Liver (tissue), 8 donors: ENCODE measurements at regions not wholly inside any gene's neighbourhood (a gene's known extent, or its start where the extent isn't known, plus 50 kb on each side); places are given as distances from the start of the nearest gene placed in this dataset.

Experiments
- DNase-seq: peaks from one replicate; pipeline ENCODE4 v3.0.0-alpha.2; 2017; ENCODE audit warnings: low spot score
- H3K27ac ChIP-seq, 2 donors: one replicate each; pipeline ENCODE4 v1.7.0; 2013; ENCODE audit warnings: inconsistent platforms in 2 of 2, low read length in 2 of 2, control low read depth in 1 of 2, low read depth in 1 of 2, mild to moderate bottlenecking in 1 of 2
- H3K27me3 ChIP-seq, 4 donors: one replicate each; pipeline versions ENCODE4 v1.6.1 to v1.7.0; 2013; ENCODE audit warnings: low read length in 3 of 4, inconsistent platforms in 1 of 4, mild to moderate bottlenecking in 1 of 4, moderate library complexity in 1 of 4; ENCODE audit not compliant: control insufficient read depth in 4 of 4, insufficient read depth in 4 of 4
- H3K36me3 ChIP-seq, 4 donors: one replicate each; pipeline versions ENCODE4 v1.6.1 to v1.7.0; 2013; ENCODE audit warnings: low read length in 3 of 4, mild to moderate bottlenecking in 3 of 4, low read depth in 1 of 4, moderate library complexity in 1 of 4; ENCODE audit not compliant: control insufficient read depth in 4 of 4, insufficient read depth in 3 of 4
- H3K4me1 ChIP-seq, 4 donors: one replicate each; pipeline versions ENCODE4 v1.6.1 to v1.7.0; 2013; ENCODE audit warnings: low read length in 3 of 4, mild to moderate bottlenecking in 3 of 4, moderate library complexity in 1 of 4; ENCODE audit not compliant: control insufficient read depth in 4 of 4, insufficient read depth in 4 of 4
- H3K4me3 ChIP-seq, 3 donors: one replicate each; pipeline versions ENCODE4 v1.6.1 to v1.7.0; 2013; ENCODE audit warnings: low read length in 3 of 3, control low read depth in 1 of 3, low read depth in 1 of 3, mild to moderate bottlenecking in 1 of 3
- H3K9ac ChIP-seq, 2 donors: one replicate each; pipeline ENCODE4 v1.7.0; 2013; ENCODE audit warnings: low read length in 2 of 2, mild to moderate bottlenecking in 2 of 2, moderate library complexity in 2 of 2, control low read depth in 1 of 2, low read depth in 1 of 2
- H3K9me3 ChIP-seq, 4 donors: one replicate each; pipeline versions ENCODE4 v1.6.1 to v1.7.0; 2013; ENCODE audit warnings: low read length in 3 of 4; ENCODE audit not compliant: control insufficient read depth in 4 of 4
- EGR1 ChIP-seq, 2 donors: IDR thresholded peaks; 2 replicates each; pipeline ENCODE4 v1.6.1; 2016 to 2018; ENCODE audit warnings: antibody characterized with exemption in 2 of 2, low read depth in 2 of 2
- FOXA1 ChIP-seq: IDR thresholded peaks from 2 replicates; pipeline ENCODE4 v1.6.1; 2016; ENCODE audit warnings: antibody characterized with exemption
- FOXA2 ChIP-seq: IDR thresholded peaks from 2 replicates; pipeline ENCODE4 v1.6.1; 2016; ENCODE audit warnings: antibody characterized with exemption
- GABPA ChIP-seq, 2 donors: IDR thresholded peaks in 1 of 2; conservative IDR thresholded peaks in 1 of 2; 2 replicates each; pipeline ENCODE4 v1.6.1; 2016; ENCODE audit warnings: antibody characterized with exemption in 2 of 2, mild to moderate bottlenecking in 1 of 2, moderate library complexity in 1 of 2
- HNF4A ChIP-seq, 2 donors: conservative IDR thresholded peaks; 2 replicates each; pipeline ENCODE4 v1.6.1; 2016; ENCODE audit warnings: antibody characterized with exemption in 2 of 2, mild to moderate bottlenecking in 2 of 2
- HNF4G ChIP-seq: IDR thresholded peaks from 2 replicates; pipeline ENCODE4 v1.6.1; 2016; ENCODE audit warnings: antibody characterized with exemption
- JUND ChIP-seq, 2 donors: IDR thresholded peaks; 2 replicates each; pipeline ENCODE4 v1.6.1; 2016; ENCODE audit warnings: antibody characterized with exemption in 2 of 2
- NR2F2 ChIP-seq: IDR thresholded peaks from 2 replicates; pipeline ENCODE4 v1.6.1; 2016; ENCODE audit warnings: antibody characterized with exemption
- RAD21 ChIP-seq, 2 donors: IDR thresholded peaks; 2 replicates each; pipeline ENCODE4 v1.6.1; 2016; ENCODE audit warnings: antibody characterized with exemption in 2 of 2, mild to moderate bottlenecking in 2 of 2
- RXRA ChIP-seq, 2 donors: IDR thresholded peaks; 2 replicates each; pipeline ENCODE4 v1.6.1; 2017 to 2018; ENCODE audit warnings: antibody characterized with exemption in 2 of 2, mild to moderate bottlenecking in 1 of 2
- SP1 ChIP-seq: IDR thresholded peaks from 2 replicates; pipeline ENCODE4 v1.6.1; 2018; ENCODE audit warnings: antibody characterized with exemption, mild to moderate bottlenecking
- TAF1 ChIP-seq: conservative IDR thresholded peaks from 2 replicates; pipeline ENCODE4 v1.6.1; 2016; ENCODE audit warnings: antibody characterized with exemption, mild to moderate bottlenecking
- YY1 ChIP-seq: IDR thresholded peaks from 2 replicates; pipeline ENCODE4 v1.6.1; 2016; ENCODE audit warnings: antibody characterized with exemption, mild to moderate bottlenecking
- WGBS: extraction: QIAGEN DNeasy Blood & Tissue Kit; methylation state at CpG from one replicate; pipeline ENCODE4 v1.1.7; 2013; 5-methylcytosine and 5-hydroxymethylcytosine counted together
- TF ChIP-seq, protein P1 (sequence below): IDR thresholded peaks from 2 replicates; pipeline ENCODE4 v1.6.1; 2016; ENCODE audit warnings: antibody characterized with exemption
- TF ChIP-seq, protein P2 (sequence below): IDR thresholded peaks from 2 replicates; pipeline ENCODE4 v1.6.1; 2016; ENCODE audit warnings: antibody characterized with exemption
- TF ChIP-seq, protein P3 (sequence below): IDR thresholded peaks from 2 replicates; pipeline ENCODE4 v1.6.1; 2016; ENCODE audit warnings: antibody characterized with exemption
- TF ChIP-seq, protein P4 (sequence below): IDR thresholded peaks from 2 replicates; pipeline ENCODE4 v1.6.1; 2016; ENCODE audit warnings: antibody characterized with exemption, mild to moderate bottlenecking
- TF ChIP-seq, protein P5 (sequence below): fragments of 150-350 bp; IDR thresholded peaks from 2 replicates; pipeline ENCODE4 v1.5.1; 2017; ENCODE audit warnings: improper control_type of control experiment, low read depth, low read length; ENCODE audit not compliant: missing input control
- donor health status: healthy.
- donor health status: healthy.
- donor health status: healthy.
- donor health status: healthy.
- donor health status: healthy.

DNA sequence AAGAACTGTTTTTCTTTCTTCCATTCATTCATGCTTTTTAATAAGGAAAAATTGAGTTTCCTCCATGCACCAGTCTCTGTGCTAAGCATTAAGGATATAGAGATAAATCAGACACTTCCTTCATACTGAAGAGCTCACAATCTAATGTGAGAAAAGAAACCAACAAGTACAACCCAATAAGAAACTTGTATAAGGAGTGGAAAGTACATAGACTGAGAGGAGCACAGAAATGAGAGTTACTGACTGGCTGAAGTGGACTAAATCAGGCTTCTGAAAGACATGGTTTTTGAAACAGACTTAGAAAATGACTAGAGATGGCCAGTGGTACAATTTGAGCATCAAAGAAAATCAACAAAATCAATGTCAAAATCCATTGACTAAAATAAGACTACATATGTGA lies 524.4 kb downstream of the PLPP3 start:
- no peak for TF ChIP-seq SP1
- no peak for TF ChIP-seq RXRA (IDR thresholded peaks at IDR 0.05)
- TF ChIP-seq FOXA2, result no peak
- TF ChIP-seq, protein P1, sequence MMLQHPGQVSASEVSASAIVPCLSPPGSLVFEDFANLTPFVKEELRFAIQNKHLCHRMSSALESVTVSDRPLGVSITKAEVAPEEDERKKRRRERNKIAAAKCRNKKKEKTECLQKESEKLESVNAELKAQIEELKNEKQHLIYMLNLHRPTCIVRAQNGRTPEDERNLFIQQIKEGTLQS, result no peak
- TF ChIP-seq YY1, result no peak
- TF ChIP-seq RAD21 (IDR thresholded peaks at IDR 0.05), result no peak
- TF ChIP-seq HNF4A (conservative IDR thresholded peaks at IDR 0.05), result no peak
- TF ChIP-seq, protein P2, sequence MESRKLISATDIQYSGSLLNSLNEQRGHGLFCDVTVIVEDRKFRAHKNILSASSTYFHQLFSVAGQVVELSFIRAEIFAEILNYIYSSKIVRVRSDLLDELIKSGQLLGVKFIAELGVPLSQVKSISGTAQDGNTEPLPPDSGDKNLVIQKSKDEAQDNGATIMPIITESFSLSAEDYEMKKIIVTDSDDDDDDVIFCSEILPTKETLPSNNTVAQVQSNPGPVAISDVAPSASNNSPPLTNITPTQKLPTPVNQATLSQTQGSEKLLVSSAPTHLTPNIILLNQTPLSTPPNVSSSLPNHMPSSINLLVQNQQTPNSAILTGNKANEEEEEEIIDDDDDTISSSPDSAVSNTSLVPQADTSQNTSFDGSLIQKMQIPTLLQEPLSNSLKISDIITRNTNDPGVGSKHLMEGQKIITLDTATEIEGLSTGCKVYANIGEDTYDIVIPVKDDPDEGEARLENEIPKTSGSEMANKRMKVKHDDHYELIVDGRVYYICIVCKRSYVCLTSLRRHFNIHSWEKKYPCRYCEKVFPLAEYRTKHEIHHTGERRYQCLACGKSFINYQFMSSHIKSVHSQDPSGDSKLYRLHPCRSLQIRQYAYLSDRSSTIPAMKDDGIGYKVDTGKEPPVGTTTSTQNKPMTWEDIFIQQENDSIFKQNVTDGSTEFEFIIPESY, result no peak
- no peak for TF ChIP-seq HNF4G
- no peak for TF ChIP-seq NR2F2
- TF ChIP-seq, protein P3, sequence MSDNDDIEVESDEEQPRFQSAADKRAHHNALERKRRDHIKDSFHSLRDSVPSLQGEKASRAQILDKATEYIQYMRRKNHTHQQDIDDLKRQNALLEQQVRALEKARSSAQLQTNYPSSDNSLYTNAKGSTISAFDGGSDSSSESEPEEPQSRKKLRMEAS, result no peak
- TF ChIP-seq TAF1, result no peak
- TF ChIP-seq GABPA (IDR thresholded peaks at IDR 0.05 in 1 of 2, conservative IDR thresholded peaks at IDR 0.05 in 1 of 2), result no peak
- TF ChIP-seq, protein P4, sequence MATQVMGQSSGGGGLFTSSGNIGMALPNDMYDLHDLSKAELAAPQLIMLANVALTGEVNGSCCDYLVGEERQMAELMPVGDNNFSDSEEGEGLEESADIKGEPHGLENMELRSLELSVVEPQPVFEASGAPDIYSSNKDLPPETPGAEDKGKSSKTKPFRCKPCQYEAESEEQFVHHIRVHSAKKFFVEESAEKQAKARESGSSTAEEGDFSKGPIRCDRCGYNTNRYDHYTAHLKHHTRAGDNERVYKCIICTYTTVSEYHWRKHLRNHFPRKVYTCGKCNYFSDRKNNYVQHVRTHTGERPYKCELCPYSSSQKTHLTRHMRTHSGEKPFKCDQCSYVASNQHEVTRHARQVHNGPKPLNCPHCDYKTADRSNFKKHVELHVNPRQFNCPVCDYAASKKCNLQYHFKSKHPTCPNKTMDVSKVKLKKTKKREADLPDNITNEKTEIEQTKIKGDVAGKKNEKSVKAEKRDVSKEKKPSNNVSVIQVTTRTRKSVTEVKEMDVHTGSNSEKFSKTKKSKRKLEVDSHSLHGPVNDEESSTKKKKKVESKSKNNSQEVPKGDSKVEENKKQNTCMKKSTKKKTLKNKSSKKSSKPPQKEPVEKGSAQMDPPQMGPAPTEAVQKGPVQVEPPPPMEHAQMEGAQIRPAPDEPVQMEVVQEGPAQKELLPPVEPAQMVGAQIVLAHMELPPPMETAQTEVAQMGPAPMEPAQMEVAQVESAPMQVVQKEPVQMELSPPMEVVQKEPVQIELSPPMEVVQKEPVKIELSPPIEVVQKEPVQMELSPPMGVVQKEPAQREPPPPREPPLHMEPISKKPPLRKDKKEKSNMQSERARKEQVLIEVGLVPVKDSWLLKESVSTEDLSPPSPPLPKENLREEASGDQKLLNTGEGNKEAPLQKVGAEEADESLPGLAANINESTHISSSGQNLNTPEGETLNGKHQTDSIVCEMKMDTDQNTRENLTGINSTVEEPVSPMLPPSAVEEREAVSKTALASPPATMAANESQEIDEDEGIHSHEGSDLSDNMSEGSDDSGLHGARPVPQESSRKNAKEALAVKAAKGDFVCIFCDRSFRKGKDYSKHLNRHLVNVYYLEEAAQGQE, result no peak
- TF ChIP-seq EGR1 (IDR thresholded peaks at IDR 0.05; ENCODE audit: low read depth in 2 of 2), result no peak
- TF ChIP-seq JUND (IDR thresholded peaks at IDR 0.05), result no peak
- no peaks in the 10 kb centered on the region for H3K27me3 ChIP-seq
- H3K36me3 ChIP-seq, result no peaks in the 10 kb centered on the region
- no peak overlapping the region for H3K9ac ChIP-seq
- H3K27ac ChIP-seq, result no peak overlapping the region
- H3K9me3 ChIP-seq, result peaks cover 0 to 4% (median 0%) of the 10 kb centered on the region in 4 donors
- no peaks in the 10 kb centered on the region for H3K4me1 ChIP-seq
- DNase-seq, result no peak
- no peak overlapping the region for H3K4me3 ChIP-seq

DNA sequence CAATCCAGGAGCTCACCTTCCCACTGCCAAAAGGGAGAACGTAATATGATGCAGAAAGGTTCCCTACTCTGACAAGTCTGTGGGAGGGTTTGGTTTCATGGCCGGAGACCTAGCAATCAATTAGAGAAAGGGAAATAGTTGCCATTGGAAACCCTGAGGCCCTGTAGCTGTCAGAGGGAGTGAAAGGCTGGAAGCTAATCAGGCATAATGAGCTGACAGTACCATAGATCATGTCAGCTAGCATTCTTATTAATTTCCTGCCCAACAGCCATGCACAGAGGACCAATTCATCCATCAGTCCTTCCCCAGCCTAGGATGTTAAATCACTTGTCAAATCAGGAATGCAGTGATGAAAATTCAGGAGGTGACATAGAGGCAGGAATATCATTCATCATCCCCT lies 527.3 kb downstream of the PLPP3 start:
- Histone ChIP-seq H3K27ac (no peak overlapping the region), H3K9ac (no peak overlapping the region), H3K9me3 (peaks cover 0 to 4% (median 0%) of the 10 kb centered on the region in 4 donors), H3K4me3 (no peak overlapping the region), H3K36me3 (no peaks in the 10 kb centered on the region), H3K4me1 (no peaks in the 10 kb centered on the region), H3K27me3 (no peaks in the 10 kb centered on the region)
- TF ChIP-seq RAD21 (IDR thresholded peaks at IDR 0.05) (no peak), YY1 (no peak), RXRA (IDR thresholded peaks at IDR 0.05) (no peak), FOXA1 (no peak), EGR1 (IDR thresholded peaks at IDR 0.05; ENCODE audit: low read depth in 2 of 2) (no peak), TAF1 (no peak), HNF4A (conservative IDR thresholded peaks at IDR 0.05) (no peak), GABPA (IDR thresholded peaks at IDR 0.05 in 1 of 2, conservative IDR thresholded peaks at IDR 0.05 in 1 of 2) (no peak)
- TF ChIP-seq, protein P1, result no peak
- TF ChIP-seq, protein P5, sequence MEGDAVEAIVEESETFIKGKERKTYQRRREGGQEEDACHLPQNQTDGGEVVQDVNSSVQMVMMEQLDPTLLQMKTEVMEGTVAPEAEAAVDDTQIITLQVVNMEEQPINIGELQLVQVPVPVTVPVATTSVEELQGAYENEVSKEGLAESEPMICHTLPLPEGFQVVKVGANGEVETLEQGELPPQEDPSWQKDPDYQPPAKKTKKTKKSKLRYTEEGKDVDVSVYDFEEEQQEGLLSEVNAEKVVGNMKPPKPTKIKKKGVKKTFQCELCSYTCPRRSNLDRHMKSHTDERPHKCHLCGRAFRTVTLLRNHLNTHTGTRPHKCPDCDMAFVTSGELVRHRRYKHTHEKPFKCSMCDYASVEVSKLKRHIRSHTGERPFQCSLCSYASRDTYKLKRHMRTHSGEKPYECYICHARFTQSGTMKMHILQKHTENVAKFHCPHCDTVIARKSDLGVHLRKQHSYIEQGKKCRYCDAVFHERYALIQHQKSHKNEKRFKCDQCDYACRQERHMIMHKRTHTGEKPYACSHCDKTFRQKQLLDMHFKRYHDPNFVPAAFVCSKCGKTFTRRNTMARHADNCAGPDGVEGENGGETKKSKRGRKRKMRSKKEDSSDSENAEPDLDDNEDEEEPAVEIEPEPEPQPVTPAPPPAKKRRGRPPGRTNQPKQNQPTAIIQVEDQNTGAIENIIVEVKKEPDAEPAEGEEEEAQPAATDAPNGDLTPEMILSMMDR, result no peak
- 88% methylated on average over 2 of the region's 2 CpGs for WGBS
- no peak for DNase-seq
